ENCODE measurements at regions not wholly inside any gene's neighbourhood (a gene's known extent, or its start where the extent isn't known, plus 50 kb on each side); places are given as distances from the start of the nearest gene placed in this dataset.

- Histone ChIP-seq H3K27ac (ENCODE audit: insufficient read depth, low read length) (no peak overlapping the region), H2AFZ (ENCODE audit: low read length) (no peak overlapping the region), H3K9me3 (ENCODE audit: control insufficient read depth, insufficient read depth, low read depth, low read length) (no peaks in the 10 kb centered on the region), H3K4me1 (ENCODE audit: control insufficient read depth, extremely low read depth, insufficient read depth, low read length) (no peaks in the 10 kb centered on the region), H3K36me3 (ENCODE audit: control insufficient read depth, insufficient read depth, low read length) (no peaks in the 10 kb centered on the region), H3K79me2 (ENCODE audit: control insufficient read depth, insufficient read depth, low read length) (no peaks in the 10 kb centered on the region), H3K9ac (ENCODE audit: insufficient read depth, low read length) (no peak overlapping the region), H4K20me1 (ENCODE audit: control insufficient read depth, extremely low read depth, insufficient read depth, low read length) (no peaks in the 10 kb centered on the region), H3K4me3 (replicated peaks in 1 of 4; ENCODE audit: control extremely low read depth in 1 of 4, insufficient read depth in 1 of 4, low read depth in 3 of 4, low read length in 4 of 4) (no peak overlapping the region), H3K4me2 (ENCODE audit: extremely low read depth, insufficient read depth, low read length) (no peak overlapping the region), H3K27me3 (ENCODE audit: control insufficient read depth, insufficient read depth, low read length) (peaks cover 2% of the 10 kb centered on the region)
- no peak for DNase-seq (ENCODE audit: low read depth in 2 of 2)
- no peak for TF ChIP-seq EZH2 (IDR thresholded peaks at IDR 0.05; ENCODE audit: low read length, missing control alignments)
Observed at GRCh38 chr2:137900421-137901141, 63.7 kb upstream of the HNMT start.

- H3K27ac ChIP-seq (ENCODE audit: insufficient read depth, low read length), result no peak overlapping the region
- no peak overlapping the region for H3K4me3 ChIP-seq (replicated peaks in 1 of 4; ENCODE audit: control extremely low read depth in 1 of 4, insufficient read depth in 1 of 4, low read depth in 3 of 4, low read length in 4 of 4)
- no peak overlapping the region for H3K9ac ChIP-seq (ENCODE audit: insufficient read depth, low read length)
- no peak overlapping the region for H2AFZ ChIP-seq (ENCODE audit: low read length)
- no peaks in the 10 kb centered on the region for H3K4me1 ChIP-seq (ENCODE audit: control insufficient read depth, extremely low read depth, insufficient read depth, low read length)
- H3K9me3 ChIP-seq (ENCODE audit: control insufficient read depth, insufficient read depth, low read depth, low read length), result no peaks in the 10 kb centered on the region
- H3K27me3 ChIP-seq (ENCODE audit: control insufficient read depth, insufficient read depth, low read length), result no peaks in the 10 kb centered on the region
- H3K36me3 ChIP-seq (ENCODE audit: control insufficient read depth, insufficient read depth, low read length), result no peaks in the 10 kb centered on the region
- no peak overlapping the region for H3K4me2 ChIP-seq (ENCODE audit: extremely low read depth, insufficient read depth, low read length)
- no peaks in the 10 kb centered on the region for H3K79me2 ChIP-seq (ENCODE audit: control insufficient read depth, insufficient read depth, low read length)
- no peaks in the 10 kb centered on the region for H4K20me1 ChIP-seq (ENCODE audit: control insufficient read depth, extremely low read depth, insufficient read depth, low read length)
- DNase-seq (ENCODE audit: low read depth in 2 of 2), result peak; percentile 14 to 44
- peak; percentile 31 to 52 for TF ChIP-seq CTCF (conservative IDR thresholded peaks at IDR 0.05 in 1 of 2, IDR thresholded peaks at IDR 0.05 in 1 of 2; ENCODE audit: low read depth in 1 of 2, low read length in 2 of 2)
- no peak for TF ChIP-seq EZH2 (IDR thresholded peaks at IDR 0.05; ENCODE audit: low read length, missing control alignments)
Observed at GRCh38 chr2:137910641-137911040, 53.6 kb upstream of the HNMT start.

- H2AFZ ChIP-seq (ENCODE audit: low read length), result no peak overlapping the region
Observed at GRCh38 chr2:137912371-137912770, 51.9 kb upstream of the HNMT start.

More at GRCh38 chr2:137912371-137912770, 51.9 kb upstream of the HNMT start:
- H3K27me3 ChIP-seq (ENCODE audit: control insufficient read depth, insufficient read depth, low read length), result no peaks in the 10 kb centered on the region
- no peaks in the 10 kb centered on the region for H4K20me1 ChIP-seq (ENCODE audit: control insufficient read depth, extremely low read depth, insufficient read depth, low read length)
- no peaks in the 10 kb centered on the region for H3K9me3 ChIP-seq (ENCODE audit: control insufficient read depth, insufficient read depth, low read depth, low read length)
- H3K4me1 ChIP-seq (ENCODE audit: control insufficient read depth, extremely low read depth, insufficient read depth, low read length), result no peaks in the 10 kb centered on the region
- no peak overlapping the region for H3K9ac ChIP-seq (ENCODE audit: insufficient read depth, low read length)
- H3K36me3 ChIP-seq (ENCODE audit: control insufficient read depth, insufficient read depth, low read length), result no peaks in the 10 kb centered on the region
- no peak overlapping the region for H3K4me3 ChIP-seq (replicated peaks in 1 of 4; ENCODE audit: control extremely low read depth in 1 of 4, insufficient read depth in 1 of 4, low read depth in 3 of 4, low read length in 4 of 4)
- no peak overlapping the region for H3K27ac ChIP-seq (ENCODE audit: insufficient read depth, low read length)
- no peak for DNase-seq (ENCODE audit: low read depth in 2 of 2)
- H3K4me2 ChIP-seq (ENCODE audit: extremely low read depth, insufficient read depth, low read length), result no peak overlapping the region
- no peak for TF ChIP-seq CTCF (conservative IDR thresholded peaks at IDR 0.05 in 1 of 2, IDR thresholded peaks at IDR 0.05 in 1 of 2; ENCODE audit: low read depth in 1 of 2, low read length in 2 of 2)
- no peak for TF ChIP-seq EZH2 (IDR thresholded peaks at IDR 0.05; ENCODE audit: low read length, missing control alignments)
- no peaks in the 10 kb centered on the region for H3K79me2 ChIP-seq (ENCODE audit: control insufficient read depth, insufficient read depth, low read length)
